ENCODE measurements at regions not wholly inside any gene's neighbourhood (a gene's known extent, or its start where the extent isn't known, plus 50 kb on each side); places are given as distances from the start of the nearest gene placed in this dataset.

GRCh38 chr3:26825454-26825853 is 202.9 kb downstream of the LRRC3B start:
- DNase-seq (no peak), ATAC-seq (ENCODE audit: low read depth) (no peak)
- Histone ChIP-seq H3K56ac (ENCODE audit: extremely low read depth, insufficient read depth, low read length) (no peak overlapping the region), H4K5ac (ENCODE audit: low read depth, low read length) (no peak overlapping the region), H3K9ac (ENCODE audit: low read depth, low read length) (no peak overlapping the region), H2AK9ac (replicated peaks; ENCODE audit: low read depth, low read length, poor library complexity) (no peak overlapping the region), H3K79me1 (ENCODE audit: low read depth in 1 of 2, low read length in 2 of 2) (no peaks in the 10 kb centered on the region), H3K14ac (replicated peaks; ENCODE audit: low read depth, low read length) (no peak overlapping the region), H2BK5ac (ENCODE audit: low read depth, low read length, poor library complexity, severe bottlenecking) (no peak overlapping the region), H3K4me1 (ENCODE audit: control insufficient read depth, insufficient read depth, low read length) (no peaks in the 10 kb centered on the region), H3K9me1 (ENCODE audit: insufficient read depth, low read length) (no peaks in the 10 kb centered on the region), H3K36me3 (ENCODE audit: control insufficient read depth, insufficient read depth, low read length) (no peaks in the 10 kb centered on the region), H3K4ac (ENCODE audit: low read depth, low read length) (no peak overlapping the region), H3K23ac (ENCODE audit: low read depth, low read length) (no peak overlapping the region), H3K27me3 (ENCODE audit: control insufficient read depth, insufficient read depth, low read length) (no peaks in the 10 kb centered on the region), H3K27ac (ENCODE audit: insufficient read depth, low read length) (no peak overlapping the region), H2BK15ac (ENCODE audit: low read depth, low read length) (no peak overlapping the region), H3K4me3 (ENCODE audit: insufficient read depth, low read depth, low read length) (no peak overlapping the region), H4K91ac (ENCODE audit: insufficient read depth, low read depth, low read length) (no peak overlapping the region), H3K18ac (ENCODE audit: low read depth, low read length) (no peak overlapping the region), H3K4me2 (ENCODE audit: low read depth, low read length) (no peak overlapping the region), H4K20me1 (ENCODE audit: insufficient read depth, low read length) (no peaks in the 10 kb centered on the region), H2BK120ac (ENCODE audit: low read depth, low read length) (no peak overlapping the region), H3K9me3 (ENCODE audit: control insufficient read depth, insufficient read depth, low read length) (peaks cover 26% of the 10 kb centered on the region), H2BK20ac (ENCODE audit: low read depth, low read length) (no peak overlapping the region), H4K8ac (ENCODE audit: low read depth in 2 of 2, low read length in 2 of 2) (no peak overlapping the region), H2AK5ac (ENCODE audit: low read depth, low read length) (no peak overlapping the region), H2AFZ (replicated peaks; ENCODE audit: low read length, poor library complexity) (no peak overlapping the region)
- intact Hi-C loops (cut with micrococcal nuclease) (no loop called here), dilution Hi-C loops (cut with HindIII; ENCODE audit: low sequenced_read_pairs, unreplicated experiment) (no loop called here), in situ Hi-C loops (cut with MboI; ENCODE audit: low sequenced_read_pairs) (no loop called here)
- ChIA-PET POLR2A (ENCODE audit: unreplicated experiment) (no interaction called here), CTCF (no interaction called here)
- no CpG with 5 or more reads among the region's 2 CpGs for WGBS, 2 experiments (ENCODE audit: extremely low coverage in 2 of 2, insufficient read length in 1 of 2)
- no TSS peak for BruUV-seq (replicated peaks)
- TF ChIP-seq RCOR1 (IDR thresholded peaks at IDR 0.05; ENCODE audit: insufficient replicate concordance, low read length) (no peak), CTCF (conservative IDR thresholded peaks at IDR 0.05; ENCODE audit: low read depth, low read length) (no peak)

Measured in IMR-90 (cell line).